ENCODE measurements at regions not wholly inside any gene's neighbourhood (a gene's known extent, or its start where the extent isn't known, plus 50 kb on each side); places are given as distances from the start of the nearest gene placed in this dataset.
A peak's percentile ranks its signal among the peaks of the same experiment; 100 is the strongest.

- Histone ChIP-seq H3K4me1 (ENCODE audit: control insufficient read depth, low read length) (no peaks in the 10 kb centered on the region), H3K27me3 (ENCODE audit: control insufficient read depth, low read length) (no peaks in the 10 kb centered on the region), H3K79me2 (ENCODE audit: control insufficient read depth, low read length) (no peaks in the 10 kb centered on the region), H3K9me3 (ENCODE audit: control insufficient read depth, insufficient read depth, low read length) (no peaks in the 10 kb centered on the region), H4K20me1 (ENCODE audit: control insufficient read depth, insufficient read depth, low read depth, low read length) (no peaks in the 10 kb centered on the region), H3K36me3 (ENCODE audit: control insufficient read depth, low read length) (no peaks in the 10 kb centered on the region), H3K4me2 (ENCODE audit: low read length) (no peak overlapping the region), H3K9me2 (replicated peaks; ENCODE audit: control insufficient read depth, low read length) (no peaks in the 10 kb centered on the region), H3F3A (ENCODE audit: control insufficient read depth, insufficient read depth) (no peaks in the 10 kb centered on the region), H3K27ac (ENCODE audit: low read depth, low read length) (no peak overlapping the region), H3K4me3 (ENCODE audit: low read length) (no peak overlapping the region)
- TF ChIP-seq CTCF (IDR thresholded peaks at IDR 0.05; ENCODE audit: low read depth, low read length, poor library complexity, severe bottlenecking), result peak; percentile 72
- no peak for TF ChIP-seq EZH2phosphoT487 (IDR thresholded peaks at IDR 0.05; ENCODE audit: borderline replicate concordance, low read length)
These were observed 161.1 kb upstream of the CCDC179 start for GRCh38 chr11:23021287-23021863.

- Histone ChIP-seq H3K4me1 (ENCODE audit: control insufficient read depth, low read length) (no peaks in the 10 kb centered on the region), H3K27ac (ENCODE audit: low read depth, low read length) (no peak overlapping the region), H3K4me2 (ENCODE audit: low read length) (no peak overlapping the region), H3K9me3 (ENCODE audit: control insufficient read depth, insufficient read depth, low read length) (no peaks in the 10 kb centered on the region), H3K9me2 (replicated peaks; ENCODE audit: control insufficient read depth, low read length) (no peaks in the 10 kb centered on the region), H3K79me2 (ENCODE audit: control insufficient read depth, low read length) (no peaks in the 10 kb centered on the region), H3K36me3 (ENCODE audit: control insufficient read depth, low read length) (no peaks in the 10 kb centered on the region), H3K27me3 (ENCODE audit: control insufficient read depth, low read length) (no peaks in the 10 kb centered on the region), H3K4me3 (ENCODE audit: low read length) (no peak overlapping the region), H3F3A (ENCODE audit: control insufficient read depth, insufficient read depth) (no peaks in the 10 kb centered on the region), H4K20me1 (ENCODE audit: control insufficient read depth, insufficient read depth, low read depth, low read length) (no peaks in the 10 kb centered on the region)
- TF ChIP-seq EZH2phosphoT487 (IDR thresholded peaks at IDR 0.05; ENCODE audit: borderline replicate concordance, low read length) (no peak), CTCF (IDR thresholded peaks at IDR 0.05; ENCODE audit: low read depth, low read length, poor library complexity, severe bottlenecking) (no peak)
These were observed 162.6 kb upstream of the CCDC179 start for GRCh38 chr11:23022854-23023253.

- H3K4me2 ChIP-seq (ENCODE audit: low read length), result no peak overlapping the region
- no peak overlapping the region for H3K27ac ChIP-seq (ENCODE audit: low read depth, low read length)
These were observed 163.0 kb upstream of the CCDC179 start for GRCh38 chr11:23023319-23023718.

More at GRCh38 chr11:23023319-23023718, 163.0 kb upstream of the CCDC179 start:
- Histone ChIP-seq H3K4me1 (ENCODE audit: control insufficient read depth, low read length) (no peaks in the 10 kb centered on the region), H3K79me2 (ENCODE audit: control insufficient read depth, low read length) (no peaks in the 10 kb centered on the region), H3K4me3 (ENCODE audit: low read length) (no peak overlapping the region), H3K36me3 (ENCODE audit: control insufficient read depth, low read length) (no peaks in the 10 kb centered on the region), H3F3A (ENCODE audit: control insufficient read depth, insufficient read depth) (no peaks in the 10 kb centered on the region), H4K20me1 (ENCODE audit: control insufficient read depth, insufficient read depth, low read depth, low read length) (no peaks in the 10 kb centered on the region), H3K9me3 (ENCODE audit: control insufficient read depth, insufficient read depth, low read length) (no peaks in the 10 kb centered on the region), H3K27me3 (ENCODE audit: control insufficient read depth, low read length) (no peaks in the 10 kb centered on the region), H3K9me2 (replicated peaks; ENCODE audit: control insufficient read depth, low read length) (no peaks in the 10 kb centered on the region)
- TF ChIP-seq CTCF (IDR thresholded peaks at IDR 0.05; ENCODE audit: low read depth, low read length, poor library complexity, severe bottlenecking) (no peak), EZH2phosphoT487 (IDR thresholded peaks at IDR 0.05; ENCODE audit: borderline replicate concordance, low read length) (no peak)

Measured in DOHH2 (cell line).